Smooth muscle cell (in vitro differentiated cells): ENCODE measurements at regions not wholly inside any gene's neighbourhood (a gene's known extent, or its start where the extent isn't known, plus 50 kb on each side); places are given as distances from the start of the nearest gene placed in this dataset.

Source experiments
- DNase-seq: peaks from one replicate; lab custom pipeline; 2025; ENCODE audit not compliant: unreplicated experiment; lab: John Stamatoyannopoulos, UW
- H2AFZ ChIP-seq: fragments of 200-600 bp; sonication (generic); 2 replicates; pipeline ENCODE4 v1.6.0; 2016; ENCODE audit warnings: antibody characterized with exemption, low read depth, mild to moderate bottlenecking
- H3F3A ChIP-seq: fragments of 200-600 bp; sonication (generic); 2 replicates; pipeline ENCODE4 v1.6.0; 2017; ENCODE audit warnings: antibody characterized with exemption, low read depth
- H3K27ac ChIP-seq: fragments of 200-600 bp; sonication (generic); 2 replicates; pipeline ENCODE4 v1.5.1; 2016; ENCODE audit warnings: low read depth, mild to moderate bottlenecking
- H3K27me3 ChIP-seq: fragments of 200-600 bp; sonication (generic); 2 replicates; pipeline ENCODE4 v1.6.1; 2016; ENCODE audit warnings: low read depth, mild to moderate bottlenecking
- H3K36me3 ChIP-seq: fragments of 200-600 bp; sonication (generic); 2 replicates; pipeline ENCODE4 v1.5.1; 2016; ENCODE audit warnings: low read depth
- H3K4me1 ChIP-seq: fragments of 200-600 bp; sonication (generic); 2 replicates; pipeline ENCODE4 v1.5.1; 2016; ENCODE audit warnings: low read depth
- H3K4me2 ChIP-seq: fragments of 200-600 bp; sonication (generic); 2 replicates; pipeline ENCODE4 v1.6.0; 2016; ENCODE audit warnings: mild to moderate bottlenecking
- H3K4me3 ChIP-seq: fragments of 200-600 bp; sonication (generic); 2 replicates; pipeline ENCODE4 v1.5.1; 2016; ENCODE audit warnings: mild to moderate bottlenecking
- H3K79me2 ChIP-seq: fragments of 200-600 bp; sonication (generic); 2 replicates; pipeline ENCODE4 v1.6.0; 2016; ENCODE audit warnings: low read depth, mild to moderate bottlenecking
- H3K9ac ChIP-seq: fragments of 200-600 bp; sonication (generic); 2 replicates; pipeline ENCODE4 v1.6.0; 2016; ENCODE audit warnings: low read depth
- H3K9me3 ChIP-seq: fragments of 200-600 bp; sonication (generic); replicated peaks from 2 replicates; pipeline ENCODE4 v1.5.1; 2016; ENCODE audit warnings: low read depth
- H4K20me1 ChIP-seq: fragments of 200-600 bp; sonication (generic); 2 replicates; pipeline ENCODE4 v1.6.0; 2016; ENCODE audit warnings: low read depth
- WGBS: methylation state at CpG from one replicate; pipeline ENCODE4 v1.1.7; 2016; ENCODE audit warnings: low lambda C conversion rate; 5-methylcytosine and 5-hydroxymethylcytosine counted together
- TF ChIP-seq, protein P1 (sequence below): fragments of 200-600 bp; sonication (generic); IDR thresholded peaks from 2 replicates; pipeline ENCODE4 v1.5.1; 2017; ENCODE audit warnings: borderline replicate concordance, mild to moderate bottlenecking, antibody characterized with exemption; ENCODE audit not compliant: insufficient read depth, poor library complexity, severe bottlenecking

DNA sequence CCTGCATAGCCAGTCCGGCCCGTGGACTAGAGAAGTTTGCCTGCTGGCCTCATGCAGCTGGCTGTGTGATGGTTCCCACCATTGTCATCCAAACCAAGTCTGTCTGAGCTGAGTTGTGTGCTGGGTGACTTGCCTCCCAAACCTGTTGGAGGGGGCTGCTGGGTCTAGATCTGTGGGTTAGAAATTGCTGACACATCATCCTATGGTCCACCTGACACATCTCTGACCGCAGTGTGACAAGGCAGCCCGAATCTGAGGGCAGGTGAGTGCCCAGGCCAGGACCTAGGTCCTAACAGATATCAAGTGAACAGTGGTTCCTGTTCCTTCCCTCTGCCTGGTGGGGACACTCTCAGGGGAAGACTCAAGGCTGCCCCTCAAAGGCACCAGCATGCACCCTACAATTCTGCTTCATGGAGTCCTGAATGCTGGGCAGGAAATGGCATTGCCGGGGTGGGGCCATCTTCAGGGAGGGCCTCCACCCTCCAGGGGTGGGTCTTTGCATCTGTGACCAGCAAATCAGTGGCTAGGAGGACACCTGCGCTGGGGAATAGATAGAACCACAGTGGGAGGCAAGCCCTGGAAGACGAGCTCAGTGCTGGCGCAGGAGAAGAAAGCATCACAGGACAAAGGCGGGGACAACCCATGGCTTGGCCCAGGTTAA lies 117.9 kb upstream of the ID2 start:
- TF ChIP-seq, protein P1, sequence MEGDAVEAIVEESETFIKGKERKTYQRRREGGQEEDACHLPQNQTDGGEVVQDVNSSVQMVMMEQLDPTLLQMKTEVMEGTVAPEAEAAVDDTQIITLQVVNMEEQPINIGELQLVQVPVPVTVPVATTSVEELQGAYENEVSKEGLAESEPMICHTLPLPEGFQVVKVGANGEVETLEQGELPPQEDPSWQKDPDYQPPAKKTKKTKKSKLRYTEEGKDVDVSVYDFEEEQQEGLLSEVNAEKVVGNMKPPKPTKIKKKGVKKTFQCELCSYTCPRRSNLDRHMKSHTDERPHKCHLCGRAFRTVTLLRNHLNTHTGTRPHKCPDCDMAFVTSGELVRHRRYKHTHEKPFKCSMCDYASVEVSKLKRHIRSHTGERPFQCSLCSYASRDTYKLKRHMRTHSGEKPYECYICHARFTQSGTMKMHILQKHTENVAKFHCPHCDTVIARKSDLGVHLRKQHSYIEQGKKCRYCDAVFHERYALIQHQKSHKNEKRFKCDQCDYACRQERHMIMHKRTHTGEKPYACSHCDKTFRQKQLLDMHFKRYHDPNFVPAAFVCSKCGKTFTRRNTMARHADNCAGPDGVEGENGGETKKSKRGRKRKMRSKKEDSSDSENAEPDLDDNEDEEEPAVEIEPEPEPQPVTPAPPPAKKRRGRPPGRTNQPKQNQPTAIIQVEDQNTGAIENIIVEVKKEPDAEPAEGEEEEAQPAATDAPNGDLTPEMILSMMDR: no peak
- Histone ChIP-seq H3K4me3 (no peak overlapping the region), H3K4me2 (no peak overlapping the region), H3K27me3 (no peaks in the 10 kb centered on the region), H3K4me1 (no peaks in the 10 kb centered on the region), H3K27ac (no peak overlapping the region), H3K79me2 (no peaks in the 10 kb centered on the region), H3K36me3 (no peaks in the 10 kb centered on the region), H3F3A (no peaks in the 10 kb centered on the region), H2AFZ (no peak overlapping the region), H3K9me3 (no peaks in the 10 kb centered on the region), H4K20me1 (no peaks in the 10 kb centered on the region), H3K9ac (no peak overlapping the region)
- no peak for DNase-seq
- 93% methylated on average over 9 of the region's 9 CpGs for WGBS

DNA sequence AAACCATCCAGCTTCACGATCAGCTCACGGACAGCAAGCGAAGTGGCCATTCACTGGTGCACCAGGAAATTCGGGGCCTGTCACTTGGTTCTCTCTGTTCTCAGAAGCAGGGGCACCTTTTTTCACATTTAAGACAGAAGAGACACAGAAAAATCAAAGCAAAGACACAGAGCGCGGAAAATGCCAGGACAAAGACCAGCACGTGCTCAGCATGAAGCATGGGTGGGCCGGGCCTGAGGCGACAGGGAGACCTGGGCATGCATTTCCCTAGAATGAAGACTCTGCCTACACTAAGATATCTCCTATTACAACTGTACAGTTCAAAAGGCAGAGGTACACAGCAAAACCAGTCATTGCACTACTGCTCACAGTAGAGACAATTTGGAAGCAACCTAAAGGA lies 117.4 kb upstream of the ID2 start:
- Histone ChIP-seq H3K27ac (no peak overlapping the region), H3K9ac (no peak overlapping the region), H2AFZ (no peak overlapping the region), H3K27me3 (no peaks in the 10 kb centered on the region), H3F3A (no peaks in the 10 kb centered on the region), H4K20me1 (no peaks in the 10 kb centered on the region), H3K4me1 (no peaks in the 10 kb centered on the region), H3K4me2 (no peak overlapping the region), H3K4me3 (no peak overlapping the region), H3K36me3 (no peaks in the 10 kb centered on the region), H3K9me3 (no peaks in the 10 kb centered on the region), H3K79me2 (no peaks in the 10 kb centered on the region)
- TF ChIP-seq, protein P1: no peak
- 96% methylated on average over 9 of the region's 9 CpGs for WGBS
- DNase-seq: no peak

DNA sequence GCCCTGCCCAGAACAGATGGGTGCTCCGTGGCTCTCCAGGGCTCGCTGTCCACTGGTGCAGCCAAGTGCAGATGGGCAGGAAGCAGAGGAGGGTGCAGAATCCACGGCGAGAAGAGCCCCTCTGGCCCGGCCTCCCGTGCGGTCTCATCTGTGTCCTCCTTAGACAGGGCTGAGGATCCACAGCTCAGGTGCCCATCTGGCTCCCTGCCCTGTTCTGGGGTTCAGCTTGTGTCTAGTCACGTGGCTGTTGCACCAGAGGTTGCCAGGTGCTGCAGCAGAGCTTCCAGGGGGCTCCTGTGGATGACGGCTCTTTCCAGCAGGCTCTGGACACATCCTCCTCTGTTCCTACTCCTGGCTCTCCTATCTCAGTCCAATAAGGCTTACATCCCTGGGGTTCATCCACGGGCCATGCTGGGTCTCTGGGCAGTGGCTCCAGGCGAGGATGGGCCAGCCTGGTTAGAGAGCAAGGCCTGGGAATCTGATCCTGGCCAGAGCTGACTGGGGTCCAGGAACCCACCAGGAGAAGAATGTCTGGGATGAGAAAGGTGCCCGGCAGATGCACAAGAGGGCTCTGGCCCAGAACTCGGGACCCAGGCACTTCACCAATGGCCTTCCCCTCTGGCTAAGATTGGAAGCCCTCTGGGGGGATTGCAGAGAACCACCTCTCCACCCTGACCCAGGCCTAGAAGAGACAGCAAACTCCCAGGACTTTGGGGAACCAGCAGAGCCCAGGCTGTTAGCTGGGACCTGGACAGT lies 116.3 kb upstream of the ID2 start:
- Histone ChIP-seq H3K9ac (no peak overlapping the region), H3K4me3 (no peak overlapping the region), H3F3A (no peaks in the 10 kb centered on the region), H3K9me3 (no peaks in the 10 kb centered on the region), H3K79me2 (no peaks in the 10 kb centered on the region), H3K27me3 (no peaks in the 10 kb centered on the region), H3K36me3 (no peaks in the 10 kb centered on the region), H3K4me2 (no peak overlapping the region), H4K20me1 (no peaks in the 10 kb centered on the region), H2AFZ (no peak overlapping the region), H3K4me1 (no peaks in the 10 kb centered on the region), H3K27ac (no peak overlapping the region)
- WGBS: 96% methylated on average over 13 of the region's 13 CpGs
- TF ChIP-seq, protein P1: no peak
- DNase-seq: no peak

DNA sequence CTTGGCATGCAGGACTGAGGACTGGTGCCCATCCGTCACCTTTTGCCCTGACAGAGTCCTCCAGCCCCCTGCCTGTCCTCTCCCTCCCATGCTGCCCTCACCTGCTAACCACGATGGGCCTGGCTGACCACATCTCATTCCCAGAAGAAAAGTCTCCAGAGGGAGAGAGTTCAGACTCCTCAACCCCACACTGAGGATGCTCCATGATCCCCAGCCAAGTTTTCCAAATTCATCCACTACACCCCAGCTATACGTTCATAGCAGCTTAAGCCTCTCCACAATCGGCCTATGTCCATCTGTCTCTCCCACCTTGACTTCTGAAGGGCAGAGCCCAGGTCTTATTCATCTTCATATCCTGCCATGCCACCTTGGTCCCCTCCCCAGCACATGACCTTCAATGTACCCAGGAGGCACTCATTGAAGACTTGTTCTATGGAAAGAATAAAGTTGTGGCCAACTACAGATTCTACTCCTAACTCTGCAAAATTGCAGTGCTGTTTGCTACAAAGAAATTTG lies 115.6 kb upstream of the ID2 start:
- H3K4me2 ChIP-seq: no peak overlapping the region
- TF ChIP-seq, protein P1: no peak
- 94% methylated on average over 4 of the region's 4 CpGs for WGBS
- DNase-seq: no peak
- H3K36me3 ChIP-seq: no peaks in the 10 kb centered on the region
- no peaks in the 10 kb centered on the region for H3K27me3 ChIP-seq
- H3K4me3 ChIP-seq: no peak overlapping the region
- H3K79me2 ChIP-seq: no peaks in the 10 kb centered on the region
- no peak overlapping the region for H2AFZ ChIP-seq
- no peak overlapping the region for H3K27ac ChIP-seq
- no peak overlapping the region for H3K9ac ChIP-seq
- no peaks in the 10 kb centered on the region for H3K4me1 ChIP-seq
- no peaks in the 10 kb centered on the region for H3K9me3 ChIP-seq
- H4K20me1 ChIP-seq: no peaks in the 10 kb centered on the region
- H3F3A ChIP-seq: no peaks in the 10 kb centered on the region
